WTC11 (cell line): ENCODE measurements at regions not wholly inside any gene's neighbourhood (a gene's known extent, or its start where the extent isn't known, plus 50 kb on each side); places are given as distances from the start of the nearest gene placed in this dataset.

Experiments
- ATAC-seq: fragments of 200-7000 bp; cut with Tn5 transposase; 2 replicates; pipeline ENCODE4 v1.10.0; 2021; ENCODE audit warnings: mild to moderate bottlenecking, moderate library complexity
- CTCF ChIA-PET: fragments of 300-600 bp; sonication (Branson Sonifier 250); formaldehyde crosslinking; loops from one replicate; lab custom pipeline; 2021; ENCODE audit warnings: antibody characterized with exemption; lab: Charles Lee
- POLR2A ChIA-PET: fragments of 350-600 bp; sonication (Branson Sonifier 250); formaldehyde crosslinking; loops from one replicate; lab custom pipeline; 2021; ENCODE audit warnings: antibody characterized with exemption; lab: Charles Lee
- DNase-seq: peaks from one replicate; pipeline ENCODE4 v3.0.0; 2021; ENCODE audit warnings: low spot score
- H3K27ac Mint-ChIP-seq: 2 replicates; pipeline ENCODE4 v1.8.0; 2021; ENCODE audit warnings: mixed read lengths
- H3K27me3 Mint-ChIP-seq: 2 replicates; pipeline ENCODE4 v1.8.0; 2021; ENCODE audit warnings: low read depth, mild to moderate bottlenecking, moderate library complexity, mixed read lengths
- H3K36me3 Mint-ChIP-seq: 2 replicates; pipeline ENCODE4 v1.8.0; 2021; ENCODE audit warnings: mixed read lengths
- H3K4me1 Mint-ChIP-seq: 2 replicates; pipeline ENCODE4 v1.8.0; 2022; ENCODE audit warnings: mixed read lengths
- H3K4me3 Mint-ChIP-seq: 2 replicates; pipeline ENCODE4 v1.8.0; 2021; ENCODE audit warnings: mild to moderate bottlenecking, moderate library complexity, mixed read lengths
- H3K9me3 Mint-ChIP-seq: 2 replicates; pipeline ENCODE4 v1.8.0; 2021; ENCODE audit warnings: mixed read lengths
- AFF4 ChIP-seq: sonication (generic); formaldehyde crosslinking; IDR thresholded peaks from 2 replicates; pipeline ENCODE4 v1.8.1; 2023; ENCODE audit warnings: mild to moderate bottlenecking, missing genetic modification reagents, borderline replicate concordance
- EMX1 ChIP-seq: fragments of 250-450 bp; sonication (Bioruptor Pico); IDR thresholded peaks from 2 replicates; pipeline ENCODE4 v1.8.0; 2021; ENCODE audit warnings: mild to moderate bottlenecking
- FOXP1 ChIP-seq: sonication (generic); formaldehyde crosslinking; IDR thresholded peaks from 2 replicates; pipeline ENCODE4 v1.8.0; 2022; ENCODE audit warnings: missing genetic modification reagents, mild to moderate bottlenecking, moderate library complexity, borderline replicate concordance
- GTF2I ChIP-seq: fragments of 250-450 bp; sonication (Bioruptor Pico); conservative IDR thresholded peaks from 2 replicates; pipeline ENCODE4 v1.4.0; 2021; ENCODE audit warnings: mild to moderate bottlenecking
- HMGXB4 ChIP-seq: sonication (generic); formaldehyde crosslinking; IDR thresholded peaks from 2 replicates; pipeline ENCODE4 v1.8.1; 2023; ENCODE audit warnings: mild to moderate bottlenecking, moderate library complexity, missing genetic modification reagents
- JAZF1 ChIP-seq: fragments of 250-450 bp; sonication (Bioruptor Pico); IDR thresholded peaks from 2 replicates; pipeline ENCODE4 v1.9.0; 2021; ENCODE audit warnings: moderate library complexity, mild to moderate bottlenecking, inconsistent platforms
- NFATC4 ChIP-seq: fragments of 250-450 bp; sonication (Bioruptor Pico); IDR thresholded peaks from 2 replicates; pipeline ENCODE4 v1.9.0; 2021; ENCODE audit warnings: mild to moderate bottlenecking
- NR2C2 ChIP-seq: sonication (generic); formaldehyde crosslinking; IDR thresholded peaks from 2 replicates; pipeline ENCODE4 v1.8.0; 2022; ENCODE audit warnings: mild to moderate bottlenecking, missing genetic modification reagents
- NR3C1 ChIP-seq: sonication (generic); formaldehyde crosslinking; conservative IDR thresholded peaks from 2 replicates; pipeline ENCODE4 v1.8.1; 2023; ENCODE audit warnings: low read depth, mild to moderate bottlenecking, missing genetic modification reagents
- PRDM15 ChIP-seq: sonication (generic); formaldehyde crosslinking; IDR thresholded peaks from 2 replicates; pipeline ENCODE4 v1.8.0; 2022; ENCODE audit warnings: missing genetic modification reagents
- PREB ChIP-seq: sonication (generic); formaldehyde crosslinking; IDR thresholded peaks from 2 replicates; pipeline ENCODE4 v1.8.1; 2022; ENCODE audit warnings: mild to moderate bottlenecking, missing genetic modification reagents, moderate library complexity, borderline replicate concordance
- PRRX2 ChIP-seq: fragments of 250-450 bp; sonication (Bioruptor Pico); IDR thresholded peaks from 2 replicates; pipeline ENCODE4 v1.8.0; 2021; ENCODE audit warnings: mild to moderate bottlenecking
- RORB ChIP-seq: fragments of 250-450 bp; sonication (Bioruptor Pico); IDR thresholded peaks from 2 replicates; pipeline ENCODE4 v1.9.0; 2021; ENCODE audit warnings: mild to moderate bottlenecking
- ZBTB21 ChIP-seq: sonication (generic); formaldehyde crosslinking; IDR thresholded peaks from 2 replicates; pipeline ENCODE4 v1.8.1; 2023; ENCODE audit warnings: mild to moderate bottlenecking, missing genetic modification reagents, borderline replicate concordance
- ZNF219 ChIP-seq: sonication (generic); formaldehyde crosslinking; IDR thresholded peaks from 2 replicates; pipeline ENCODE4 v1.8.0; 2023; ENCODE audit warnings: missing genetic modification reagents, mild to moderate bottlenecking, borderline replicate concordance
- ZNF232 ChIP-seq: sonication (generic); formaldehyde crosslinking; IDR thresholded peaks from 2 replicates; pipeline ENCODE4 v1.8.0; 2022; ENCODE audit warnings: mild to moderate bottlenecking, missing genetic modification reagents
- TF ChIP-seq, protein P1 (sequence below): sonication (generic); formaldehyde crosslinking; IDR thresholded peaks from 2 replicates; pipeline ENCODE4 v1.8.1; 2022; ENCODE audit warnings: missing genetic modification reagents, borderline replicate concordance
- TF ChIP-seq, protein P2 (sequence below): sonication (generic); formaldehyde crosslinking; IDR thresholded peaks from 2 replicates; pipeline ENCODE4 v1.8.0; 2022; ENCODE audit warnings: mild to moderate bottlenecking, missing genetic modification reagents
- TF ChIP-seq, protein P3 (sequence below): sonication (generic); formaldehyde crosslinking; IDR thresholded peaks from 2 replicates; pipeline ENCODE4 v1.8.1; 2022; ENCODE audit warnings: mild to moderate bottlenecking, moderate library complexity, missing genetic modification reagents
- TF ChIP-seq, protein P4 (sequence below): fragments of 250-450 bp; sonication (Bioruptor Pico); IDR thresholded peaks from 2 replicates; pipeline ENCODE4 v2.1.2; 2022; ENCODE audit warnings: mild to moderate bottlenecking, moderate library complexity

- Mint-ChIP-seq H3K27ac (no peak overlapping the region), H3K4me1 (no peaks in the 10 kb centered on the region), H3K9me3 (no peaks in the 10 kb centered on the region), H3K4me3 (no peak overlapping the region), H3K36me3 (no peaks in the 10 kb centered on the region), H3K27me3 (no peaks in the 10 kb centered on the region)
- CTCF ChIA-PET = no interaction called here
- ATAC-seq = no peak
- DNase-seq = no peak
- TF ChIP-seq, protein P1, sequence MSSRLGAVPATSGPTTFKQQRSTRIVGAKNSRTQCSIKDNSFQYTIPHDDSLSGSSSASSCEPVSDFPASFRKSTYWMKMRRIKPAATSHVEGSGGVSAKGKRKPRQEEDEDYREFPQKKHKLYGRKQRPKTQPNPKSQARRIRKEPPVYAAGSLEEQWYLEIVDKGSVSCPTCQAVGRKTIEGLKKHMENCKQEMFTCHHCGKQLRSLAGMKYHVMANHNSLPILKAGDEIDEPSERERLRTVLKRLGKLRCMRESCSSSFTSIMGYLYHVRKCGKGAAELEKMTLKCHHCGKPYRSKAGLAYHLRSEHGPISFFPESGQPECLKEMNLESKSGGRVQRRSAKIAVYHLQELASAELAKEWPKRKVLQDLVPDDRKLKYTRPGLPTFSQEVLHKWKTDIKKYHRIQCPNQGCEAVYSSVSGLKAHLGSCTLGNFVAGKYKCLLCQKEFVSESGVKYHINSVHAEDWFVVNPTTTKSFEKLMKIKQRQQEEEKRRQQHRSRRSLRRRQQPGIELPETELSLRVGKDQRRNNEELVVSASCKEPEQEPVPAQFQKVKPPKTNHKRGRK (CRISPR knock-in tag) = no peak
- TF ChIP-seq HMGXB4 (no peak), AFF4 (no peak), FOXP1 (CRISPR knock-in tag) (no peak), NR3C1 (no peak), ZBTB21 (CRISPR knock-in tag) (no peak), PRRX2 (CRISPR knock-in tag) (no peak), NFATC4 (no peak), ZNF219 (no peak), EMX1 (CRISPR knock-in tag) (no peak), GTF2I (CRISPR knock-in tag) (no peak), PREB (CRISPR knock-in tag) (no peak), ZNF232 (no peak), PRDM15 (no peak), RORB (CRISPR knock-in tag) (no peak), JAZF1 (CRISPR knock-in tag) (no peak), NR2C2 (CRISPR knock-in tag) (no peak)
- TF ChIP-seq, protein P2, sequence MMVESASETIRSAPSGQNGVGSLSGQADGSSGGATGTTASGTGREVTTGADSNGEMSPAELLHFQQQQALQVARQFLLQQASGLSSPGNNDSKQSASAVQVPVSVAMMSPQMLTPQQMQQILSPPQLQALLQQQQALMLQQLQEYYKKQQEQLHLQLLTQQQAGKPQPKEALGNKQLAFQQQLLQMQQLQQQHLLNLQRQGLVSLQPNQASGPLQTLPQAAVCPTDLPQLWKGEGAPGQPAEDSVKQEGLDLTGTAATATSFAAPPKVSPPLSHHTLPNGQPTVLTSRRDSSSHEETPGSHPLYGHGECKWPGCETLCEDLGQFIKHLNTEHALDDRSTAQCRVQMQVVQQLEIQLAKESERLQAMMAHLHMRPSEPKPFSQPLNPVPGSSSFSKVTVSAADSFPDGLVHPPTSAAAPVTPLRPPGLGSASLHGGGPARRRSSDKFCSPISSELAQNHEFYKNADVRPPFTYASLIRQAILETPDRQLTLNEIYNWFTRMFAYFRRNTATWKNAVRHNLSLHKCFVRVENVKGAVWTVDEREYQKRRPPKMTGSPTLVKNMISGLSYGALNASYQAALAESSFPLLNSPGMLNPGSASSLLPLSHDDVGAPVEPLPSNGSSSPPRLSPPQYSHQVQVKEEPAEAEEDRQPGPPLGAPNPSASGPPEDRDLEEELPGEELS (CRISPR knock-in tag) = no peak
- TF ChIP-seq, protein P3, sequence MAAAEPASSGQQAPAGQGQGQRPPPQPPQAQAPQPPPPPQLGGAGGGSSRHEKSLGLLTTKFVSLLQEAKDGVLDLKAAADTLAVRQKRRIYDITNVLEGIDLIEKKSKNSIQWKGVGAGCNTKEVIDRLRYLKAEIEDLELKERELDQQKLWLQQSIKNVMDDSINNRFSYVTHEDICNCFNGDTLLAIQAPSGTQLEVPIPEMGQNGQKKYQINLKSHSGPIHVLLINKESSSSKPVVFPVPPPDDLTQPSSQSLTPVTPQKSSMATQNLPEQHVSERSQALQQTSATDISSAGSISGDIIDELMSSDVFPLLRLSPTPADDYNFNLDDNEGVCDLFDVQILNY (CRISPR knock-in tag) = no peak
- TF ChIP-seq, protein P4, sequence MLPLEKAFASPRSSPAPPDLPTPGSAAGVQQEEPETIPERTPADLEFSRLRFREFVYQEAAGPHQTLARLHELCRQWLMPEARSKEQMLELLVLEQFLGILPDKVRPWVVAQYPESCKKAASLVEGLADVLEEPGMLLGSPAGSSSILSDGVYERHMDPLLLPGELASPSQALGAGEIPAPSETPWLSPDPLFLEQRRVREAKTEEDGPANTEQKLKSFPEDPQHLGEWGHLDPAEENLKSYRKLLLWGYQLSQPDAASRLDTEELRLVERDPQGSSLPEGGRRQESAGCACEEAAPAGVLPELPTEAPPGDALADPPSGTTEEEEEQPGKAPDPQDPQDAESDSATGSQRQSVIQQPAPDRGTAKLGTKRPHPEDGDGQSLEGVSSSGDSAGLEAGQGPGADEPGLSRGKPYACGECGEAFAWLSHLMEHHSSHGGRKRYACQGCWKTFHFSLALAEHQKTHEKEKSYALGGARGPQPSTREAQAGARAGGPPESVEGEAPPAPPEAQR = no peak
- POLR2A ChIA-PET = no interaction called here
Measured at GRCh38 chr2:189369566-189369965, 71.7 kb upstream of the WDR75 start.
